ENCODE measurements at regions not wholly inside any gene's neighbourhood (a gene's known extent, or its start where the extent isn't known, plus 50 kb on each side); places are given as distances from the start of the nearest gene placed in this dataset.
A peak's percentile ranks its signal among the peaks of the same experiment; 100 is the strongest.

GRCh38 chr3:177282119-177282655 is 84.9 kb upstream of the TBL1XR1 start:
- Histone ChIP-seq H3K27ac (replicated peaks) (no peak overlapping the region), H3K4me3 (no peak overlapping the region), H3K9me3 (replicated peaks) (no peaks in the 10 kb centered on the region), H3K36me3 (no peaks in the 10 kb centered on the region), H3K27me3 (ENCODE audit: low read depth) (no peaks in the 10 kb centered on the region), H3K4me1 (peaks cover 10% of the 10 kb centered on the region)
- no peak for TF ChIP-seq CTCF (IDR thresholded peaks at IDR 0.05; ENCODE audit: borderline replicate concordance)
- intact Hi-C loops (cut with micrococcal nuclease): no loop called here
- DNase-seq: no peak

GRCh38 chr3:177283983-177284382 is 86.7 kb upstream of the TBL1XR1 start:
- no peak overlapping the region for H3K27ac ChIP-seq (replicated peaks)
- H3K4me1 ChIP-seq: peaks cover 10% of the 10 kb centered on the region
- no peak for DNase-seq
- H3K36me3 ChIP-seq: no peaks in the 10 kb centered on the region
- no peaks in the 10 kb centered on the region for H3K27me3 ChIP-seq (ENCODE audit: low read depth)
- no peaks in the 10 kb centered on the region for H3K9me3 ChIP-seq (replicated peaks)
- intact Hi-C loops (cut with micrococcal nuclease): no loop called here
- TF ChIP-seq CTCF (IDR thresholded peaks at IDR 0.05; ENCODE audit: borderline replicate concordance): no peak
- H3K4me3 ChIP-seq: no peak overlapping the region

- intact Hi-C loops (cut with micrococcal nuclease): no loop called here
- H3K9me3 ChIP-seq (replicated peaks): no peaks in the 10 kb centered on the region
- H3K4me3 ChIP-seq: no peak overlapping the region
- DNase-seq: peak; percentile 31
- peaks cover 10% of the 10 kb centered on the region for H3K4me1 ChIP-seq
- no peak for TF ChIP-seq CTCF (IDR thresholded peaks at IDR 0.05; ENCODE audit: borderline replicate concordance)
- H3K27ac ChIP-seq (replicated peaks): no peak overlapping the region
- no peaks in the 10 kb centered on the region for H3K36me3 ChIP-seq
- H3K27me3 ChIP-seq (ENCODE audit: low read depth): no peaks in the 10 kb centered on the region
Observed at GRCh38 chr3:177284383-177284881, 87.2 kb upstream of the TBL1XR1 start.

- H3K27me3 ChIP-seq (ENCODE audit: low read depth): no peaks in the 10 kb centered on the region
- no peaks in the 10 kb centered on the region for H3K9me3 ChIP-seq (replicated peaks)
- DNase-seq: no peak
- H3K36me3 ChIP-seq: no peaks in the 10 kb centered on the region
- H3K4me3 ChIP-seq: no peak overlapping the region
- intact Hi-C loops (cut with micrococcal nuclease): no loop called here
- H3K27ac ChIP-seq (replicated peaks): no peak overlapping the region
- TF ChIP-seq CTCF (IDR thresholded peaks at IDR 0.05; ENCODE audit: borderline replicate concordance): no peak
- peaks cover 10% of the 10 kb centered on the region for H3K4me1 ChIP-seq
Observed at GRCh38 chr3:177286034-177286433, 88.8 kb upstream of the TBL1XR1 start.

- H3K4me1 ChIP-seq: peaks cover 22% of the 10 kb centered on the region
- no peak for TF ChIP-seq CTCF (IDR thresholded peaks at IDR 0.05; ENCODE audit: borderline replicate concordance)
- no peaks in the 10 kb centered on the region for H3K36me3 ChIP-seq
- no peaks in the 10 kb centered on the region for H3K27me3 ChIP-seq (ENCODE audit: low read depth)
- intact Hi-C loops (cut with micrococcal nuclease): no loop called here
- H3K9me3 ChIP-seq (replicated peaks): no peaks in the 10 kb centered on the region
- H3K4me3 ChIP-seq: no peak overlapping the region
- DNase-seq: no peak
- no peak overlapping the region for H3K27ac ChIP-seq (replicated peaks)
Observed at GRCh38 chr3:177287231-177287630, 89.9 kb upstream of the TBL1XR1 start.

Measured in left ventricle myocardium inferior (tissue), 1 donor.